HEK293T (cell line): ENCODE measurements at regions not wholly inside any gene's neighbourhood (a gene's known extent, or its start where the extent isn't known, plus 50 kb on each side); places are given as distances from the start of the nearest gene placed in this dataset.
"Not testable (repeated sequence)": the region's sequence is repeated elsewhere in the genome, so short reads cannot be mapped to it uniquely, and the experiment has no call there.

ENCODE experiments used
- ELF4 ChIP-seq: fragments of 450-650 bp; IDR thresholded peaks from 2 replicates; pipeline ENCODE4 v1.6.1; 2017; ENCODE audit warnings: antibody characterized with exemption
- FOXA1 ChIP-seq: fragments of 450-650 bp; IDR thresholded peaks from 2 replicates; pipeline ENCODE4 v1.6.1; 2016; ENCODE audit warnings: mild to moderate bottlenecking
- NFRKB ChIP-seq: fragments of 450-650 bp; IDR thresholded peaks from 2 replicates; pipeline ENCODE4 v1.6.1; 2016; ENCODE audit warnings: mild to moderate bottlenecking, moderate library complexity
- PKNOX1 ChIP-seq: fragments of 450-650 bp; IDR thresholded peaks from 2 replicates; pipeline ENCODE4 v1.6.1; 2016
- SP1 ChIP-seq: fragments of 450-650 bp; IDR thresholded peaks from 2 replicates; pipeline ENCODE4 v1.6.1; 2017
- TARDBP ChIP-seq: fragments of 450-650 bp; IDR thresholded peaks from 2 replicates; pipeline ENCODE4 v1.6.1; 2016

DNA sequence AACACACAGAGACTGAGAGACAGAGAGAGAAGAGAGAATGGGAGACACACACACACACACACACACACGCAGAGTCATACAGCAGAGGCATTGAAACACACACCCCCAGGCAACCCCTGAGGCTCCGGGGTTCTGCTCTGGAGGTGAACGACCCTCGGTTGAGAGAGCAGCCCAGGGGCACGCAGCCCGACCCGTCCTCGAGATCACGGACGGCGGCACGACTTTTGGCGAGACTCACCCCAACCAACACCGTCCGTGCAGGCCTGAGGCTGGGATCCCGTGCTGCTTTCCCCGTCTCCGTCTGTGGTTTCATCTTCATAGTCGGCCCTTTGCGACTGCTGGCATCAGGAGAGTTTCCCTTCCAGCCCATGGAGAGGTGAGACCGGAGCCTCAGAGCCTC lies 683.9 kb upstream of the TPTE start:
- TF ChIP-seq TARDBP, SP1, PKNOX1, NFRKB, ELF4, FOXA1: not testable (repeated sequence)
